Activated naive CD8-positive, alpha-beta T cell treated with anti-CD3 and anti-CD28 coated beads, Interleukin-2, amount 10 ng/mL, durations not matched to agents 7 days and 5 days (primary cell): ENCODE measurements at regions not wholly inside any gene's neighbourhood (a gene's known extent, or its start where the extent isn't known, plus 50 kb on each side); places are given as distances from the start of the nearest gene placed in this dataset.

Experiments
- ATAC-seq: fragments of 150-1000 bp; cut with Tn5 transposase; one replicate; pipeline ENCODE4 v1.10.0; 2021; ENCODE audit warnings: low read depth, moderate library complexity
- POLR2A ChIA-PET: fragments of 350-600 bp; sonication (Branson Sonifier 250); formaldehyde crosslinking; loops from one replicate; lab custom pipeline; 2021; ENCODE audit warnings: antibody characterized with exemption; lab: Charles Lee
- DNase-seq: peaks from one replicate; pipeline ENCODE4 v3.0.0; 2021
- H3K27ac Mint-ChIP-seq: one replicate; pipeline ENCODE4 v1.8.0; 2022; ENCODE audit warnings: mild to moderate bottlenecking, mixed read lengths
- H3K27me3 Mint-ChIP-seq: one replicate; pipeline ENCODE4 v1.8.0; 2022; ENCODE audit warnings: mild to moderate bottlenecking, moderate library complexity, mixed read lengths
- H3K36me3 Mint-ChIP-seq: one replicate; pipeline ENCODE4 v1.8.0; 2021; ENCODE audit warnings: mild to moderate bottlenecking, mixed read lengths
- H3K4me1 Mint-ChIP-seq: one replicate; pipeline ENCODE4 v1.8.0; 2021; ENCODE audit warnings: mixed read lengths
- H3K4me3 Mint-ChIP-seq: one replicate; pipeline ENCODE4 v1.8.0; 2022; ENCODE audit warnings: mild to moderate bottlenecking, moderate library complexity, mixed read lengths
- H3K9me3 Mint-ChIP-seq: one replicate; pipeline ENCODE4 v1.8.0; 2021; ENCODE audit warnings: mixed read lengths

DNA sequence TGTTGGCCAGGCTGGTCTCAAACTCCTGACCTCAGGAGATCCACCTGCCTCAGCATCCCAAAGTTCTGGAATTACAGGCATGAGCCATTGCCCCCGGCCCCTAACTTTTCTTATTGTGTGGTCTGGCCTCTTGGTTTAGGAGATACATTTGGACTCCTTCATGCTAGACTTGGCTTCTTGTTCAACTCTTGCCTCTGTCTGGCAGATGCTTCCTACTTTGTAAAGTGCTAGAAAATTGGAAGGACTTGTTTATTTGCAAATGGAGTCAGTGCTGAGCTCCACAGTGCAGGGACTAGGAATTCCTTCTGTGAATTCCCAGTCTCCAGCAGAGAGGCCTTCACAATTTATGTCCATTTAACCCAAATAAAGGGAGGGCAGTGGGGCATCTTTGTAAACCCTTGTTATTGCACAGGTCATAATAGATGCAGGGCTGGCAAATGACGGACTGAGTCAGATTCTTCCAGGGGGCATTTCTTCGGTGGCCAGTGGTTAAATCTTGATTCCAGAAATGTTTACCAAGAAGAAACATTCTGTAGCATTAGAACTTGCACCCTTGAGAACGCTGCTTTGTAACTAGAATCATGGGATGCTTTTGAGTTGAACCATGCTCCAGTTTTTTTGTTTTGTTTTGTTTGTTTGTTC is 73.8 kb upstream of the TBX3 start:
- no peak for ATAC-seq
- H3K9me3 Mint-ChIP-seq, result peaks cover 3% of the 10 kb centered on the region
- POLR2A ChIA-PET, result no interaction called here
- no peak for DNase-seq
- H3K27me3 Mint-ChIP-seq, result no peaks in the 10 kb centered on the region
- H3K4me3 Mint-ChIP-seq, result no peak overlapping the region
- H3K27ac Mint-ChIP-seq, result no peak overlapping the region
- no peaks in the 10 kb centered on the region for H3K36me3 Mint-ChIP-seq
- H3K4me1 Mint-ChIP-seq, result no peaks in the 10 kb centered on the region

DNA sequence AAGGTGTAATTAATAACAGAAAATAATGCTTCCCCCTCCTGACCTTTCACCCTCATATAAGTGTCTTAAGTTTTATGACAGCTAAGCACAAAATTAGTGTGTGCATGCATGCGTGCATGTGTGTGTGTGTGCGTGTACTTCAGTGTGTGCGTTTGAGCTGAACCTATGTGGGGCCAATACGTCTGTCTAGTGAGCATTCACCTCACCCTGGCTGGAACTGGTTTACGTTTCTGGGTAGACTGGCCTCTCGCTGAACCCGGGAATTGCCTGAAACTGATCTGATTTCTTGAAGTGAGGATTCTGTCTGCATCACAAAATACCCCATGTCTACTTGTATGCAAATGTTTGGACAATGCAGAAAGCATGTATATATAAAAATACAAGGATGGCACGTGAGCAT is 68.2 kb upstream of the TBX3 start:
- no peaks in the 10 kb centered on the region for H3K36me3 Mint-ChIP-seq
- no peak overlapping the region for H3K4me3 Mint-ChIP-seq
- no peaks in the 10 kb centered on the region for H3K4me1 Mint-ChIP-seq
- no peaks in the 10 kb centered on the region for H3K9me3 Mint-ChIP-seq
- DNase-seq (no peak), ATAC-seq (no peak)
- H3K27me3 Mint-ChIP-seq, result peaks cover 2% of the 10 kb centered on the region
- POLR2A ChIA-PET, result no interaction called here
- no peak overlapping the region for H3K27ac Mint-ChIP-seq

DNA sequence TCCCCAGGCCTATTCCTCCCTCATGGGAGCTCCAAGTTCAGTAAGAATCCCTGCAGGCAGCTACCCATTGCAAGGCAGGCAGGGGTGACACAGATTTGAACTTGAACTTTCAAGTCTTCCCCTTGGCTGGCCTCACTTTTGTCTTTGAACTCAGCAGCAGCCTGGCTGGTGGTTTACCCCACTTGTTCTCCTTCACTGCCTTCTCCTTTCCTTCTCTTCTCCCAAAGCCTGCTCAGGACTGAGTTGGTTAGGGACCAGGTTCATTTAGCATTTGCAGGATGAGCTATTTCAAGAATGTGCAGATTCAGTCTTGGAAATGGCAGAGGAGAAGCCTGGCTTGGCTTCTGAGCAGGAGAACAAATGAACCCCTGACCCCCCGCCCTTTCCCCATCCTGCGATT is 67.7 kb upstream of the TBX3 start:
- Mint-ChIP-seq H3K4me3 (no peak overlapping the region), H3K27ac (no peak overlapping the region), H3K36me3 (no peaks in the 10 kb centered on the region), H3K4me1 (no peaks in the 10 kb centered on the region), H3K27me3 (peaks cover 2% of the 10 kb centered on the region), H3K9me3 (no peaks in the 10 kb centered on the region)
- ATAC-seq (no peak), DNase-seq (no peak)
- POLR2A ChIA-PET, result no interaction called here

DNA sequence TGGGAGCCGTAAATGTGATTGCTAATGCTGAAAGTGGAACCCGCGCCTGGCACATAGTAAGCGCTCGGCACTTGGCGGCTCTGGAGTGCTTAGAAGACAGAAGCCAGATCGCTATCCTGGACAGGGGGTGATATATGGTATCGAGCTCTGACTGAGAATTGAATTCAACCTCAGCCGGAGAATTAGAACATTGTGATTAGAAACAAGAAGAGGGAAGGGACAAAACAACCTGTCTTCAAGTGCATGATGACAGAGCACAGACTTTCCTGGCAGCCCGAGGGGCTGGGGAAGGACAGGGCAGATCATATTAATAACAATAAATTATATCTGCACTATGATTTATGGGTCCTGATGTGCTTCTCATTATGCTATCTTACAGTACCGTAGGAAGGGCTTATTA is 66.9 kb upstream of the TBX3 start:
- DNase-seq (no peak), ATAC-seq (no peak)
- Mint-ChIP-seq H3K4me1 (no peaks in the 10 kb centered on the region), H3K4me3 (no peak overlapping the region), H3K9me3 (no peaks in the 10 kb centered on the region), H3K27ac (no peak overlapping the region), H3K27me3 (peaks cover 2% of the 10 kb centered on the region), H3K36me3 (no peaks in the 10 kb centered on the region)
- POLR2A ChIA-PET, result no interaction called here

DNA sequence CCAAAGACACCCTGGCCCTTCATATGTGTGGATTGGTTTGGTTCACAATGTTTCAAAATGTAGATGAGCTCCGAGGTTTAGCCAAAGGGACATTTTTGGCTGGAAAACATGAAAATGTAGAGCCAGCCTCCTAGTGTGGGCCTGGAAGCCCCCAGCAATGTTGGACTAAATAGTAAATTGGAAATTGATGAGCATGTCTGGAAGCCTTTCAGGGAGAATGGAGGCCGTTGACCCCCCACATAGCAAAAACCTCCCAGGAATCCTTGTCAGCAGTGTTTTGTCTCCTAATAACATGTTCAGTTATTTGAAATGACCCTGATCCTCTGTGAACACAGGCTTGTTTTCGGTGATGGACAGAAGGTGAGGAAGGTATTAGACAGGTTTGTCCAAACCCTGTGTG is 65.1 kb upstream of the TBX3 start:
- no peak overlapping the region for H3K4me3 Mint-ChIP-seq
- H3K27me3 Mint-ChIP-seq, result peaks cover 2% of the 10 kb centered on the region
- no peaks in the 10 kb centered on the region for H3K9me3 Mint-ChIP-seq
- DNase-seq (no peak), ATAC-seq (no peak)
- no peaks in the 10 kb centered on the region for H3K36me3 Mint-ChIP-seq
- POLR2A ChIA-PET, result no interaction called here
- H3K27ac Mint-ChIP-seq, result no peak overlapping the region
- no peaks in the 10 kb centered on the region for H3K4me1 Mint-ChIP-seq

DNA sequence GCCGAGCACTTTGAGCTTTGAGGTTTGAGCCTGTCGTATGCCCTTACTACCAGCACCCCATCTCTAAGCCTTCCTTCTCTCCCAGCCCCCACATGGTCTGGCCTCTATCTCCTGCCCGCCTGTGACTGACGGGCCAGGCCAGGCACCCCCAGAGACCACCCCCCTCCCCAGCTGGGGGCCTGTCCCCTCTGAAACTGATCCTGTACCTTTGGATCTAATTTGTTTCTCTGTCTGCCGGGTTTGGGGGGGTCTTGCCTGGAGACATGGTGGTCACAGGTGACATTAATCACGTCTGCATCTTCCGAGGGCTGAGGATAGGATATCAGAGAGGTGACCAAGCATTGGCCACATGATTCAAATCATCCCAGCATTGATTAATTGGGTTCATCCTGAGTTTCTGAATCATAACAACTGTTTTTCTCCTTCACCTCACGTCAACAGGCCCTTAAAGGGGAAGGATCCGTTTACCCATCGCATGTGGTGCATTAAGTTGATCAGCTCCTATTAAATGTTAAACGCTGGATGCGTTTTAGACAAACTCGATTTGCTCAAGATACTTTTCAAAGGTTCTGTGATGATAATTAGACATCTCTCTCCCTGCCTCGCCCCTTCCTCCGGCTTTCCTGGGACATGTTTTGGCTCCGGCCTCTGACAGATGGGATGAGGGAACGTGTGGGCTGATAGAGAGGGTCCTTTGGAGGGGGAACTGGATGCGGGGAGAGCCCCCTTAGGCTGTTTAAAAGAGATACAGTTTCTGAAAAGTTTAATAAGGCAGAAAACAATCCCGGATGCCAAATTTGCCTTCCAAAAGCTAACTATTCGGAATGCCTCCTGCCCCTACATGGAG is 63.3 kb upstream of the TBX3 start:
- POLR2A ChIA-PET, result no interaction called here
- Mint-ChIP-seq H3K4me3 (no peak overlapping the region), H3K27me3 (peaks cover 2% of the 10 kb centered on the region), H3K27ac (no peak overlapping the region), H3K4me1 (no peaks in the 10 kb centered on the region), H3K36me3 (no peaks in the 10 kb centered on the region), H3K9me3 (no peaks in the 10 kb centered on the region)
- no peak for DNase-seq
- ATAC-seq, result no peak

DNA sequence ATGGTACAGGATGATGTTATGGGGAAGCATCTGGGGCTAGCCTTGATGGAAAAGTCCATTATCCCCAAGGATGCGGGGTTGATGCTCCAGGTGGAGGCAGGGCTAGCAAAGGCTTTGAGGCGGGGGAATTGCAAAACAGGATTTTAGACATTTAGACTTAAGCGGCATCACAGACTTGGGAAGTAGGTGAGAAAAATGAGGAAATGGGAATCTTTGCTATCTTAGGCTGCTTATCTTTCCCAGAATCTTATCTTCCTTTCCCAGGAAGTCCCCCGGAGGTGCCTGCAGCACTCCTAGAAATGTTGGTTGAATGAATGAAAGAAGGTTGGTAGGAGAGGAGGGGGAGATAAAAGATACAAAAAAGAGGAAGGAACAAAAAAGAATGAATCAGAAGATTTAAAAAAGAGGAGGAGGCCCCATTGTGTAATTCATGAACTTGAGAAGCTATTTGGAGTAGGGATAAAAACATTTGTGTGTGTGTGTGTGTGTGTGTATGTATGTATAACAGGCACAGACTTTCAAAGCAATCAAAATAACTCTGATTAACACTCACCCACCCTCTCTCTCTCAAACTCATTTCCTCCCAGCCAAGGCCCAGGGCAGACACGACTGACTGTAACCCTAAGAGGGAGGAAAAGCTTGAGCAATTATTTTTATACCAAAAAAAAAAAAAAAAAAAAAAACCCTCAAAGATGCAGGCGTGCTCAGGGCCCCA is 62.5 kb upstream of the TBX3 start:
- peaks cover 2% of the 10 kb centered on the region for H3K27me3 Mint-ChIP-seq
- DNase-seq (no peak), ATAC-seq (no peak)
- POLR2A ChIA-PET, result no interaction called here
- H3K4me3 Mint-ChIP-seq, result no peak overlapping the region
- H3K27ac Mint-ChIP-seq, result no peak overlapping the region
- no peaks in the 10 kb centered on the region for H3K4me1 Mint-ChIP-seq
- no peaks in the 10 kb centered on the region for H3K36me3 Mint-ChIP-seq
- no peaks in the 10 kb centered on the region for H3K9me3 Mint-ChIP-seq

DNA sequence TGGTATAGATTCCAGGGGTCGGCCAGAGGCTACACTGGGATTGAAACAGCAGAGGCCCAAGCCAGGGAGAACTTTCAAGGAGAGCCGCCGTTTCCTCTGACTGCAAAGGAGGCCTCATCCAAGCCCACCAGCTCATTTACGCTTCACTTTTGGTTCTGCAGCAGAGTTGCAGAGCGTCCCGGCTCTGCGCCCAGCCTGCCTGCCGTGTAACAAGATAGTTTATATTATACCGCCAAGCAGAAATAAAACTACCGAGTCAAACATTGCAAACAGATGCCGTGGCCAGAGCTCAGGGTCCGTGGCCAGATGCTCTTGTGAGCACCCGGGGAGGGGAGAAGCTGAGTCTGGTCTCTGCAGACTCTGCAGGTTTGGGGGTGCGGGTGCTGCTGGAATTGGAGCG is 60.7 kb upstream of the TBX3 start:
- H3K4me3 Mint-ChIP-seq, result no peak overlapping the region

DNA sequence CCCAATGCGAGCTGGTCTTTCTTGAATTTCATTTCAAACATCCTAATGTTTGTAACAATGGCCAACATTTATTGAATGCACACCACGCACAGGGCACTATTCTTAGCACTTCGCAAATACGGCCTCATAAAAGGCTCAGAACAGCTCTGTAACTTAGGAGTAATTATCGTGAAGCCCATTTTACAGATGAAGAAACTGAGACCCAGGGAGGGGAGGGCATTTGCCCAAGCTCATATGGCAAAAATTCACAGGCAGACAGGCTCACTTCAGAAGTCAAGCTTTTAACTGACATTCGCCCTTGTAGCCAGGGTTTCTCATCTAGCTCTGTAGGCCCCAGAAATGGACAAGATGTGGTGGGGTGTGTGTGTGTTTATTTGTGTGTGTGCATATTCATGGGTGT is 60.3 kb upstream of the TBX3 start:
- Mint-ChIP-seq H3K36me3 (no peaks in the 10 kb centered on the region), H3K27me3 (no peaks in the 10 kb centered on the region), H3K27ac (no peak overlapping the region), H3K9me3 (no peaks in the 10 kb centered on the region), H3K4me1 (no peaks in the 10 kb centered on the region), H3K4me3 (no peak overlapping the region)
- DNase-seq (no peak), ATAC-seq (no peak)
- POLR2A ChIA-PET, result no interaction called here

More for the DNA sequence above, 60.7 kb upstream of the TBX3 start:
- POLR2A ChIA-PET, result no interaction called here
- ATAC-seq (no peak), DNase-seq (no peak)
- Mint-ChIP-seq H3K9me3 (no peaks in the 10 kb centered on the region), H3K27ac (no peak overlapping the region), H3K36me3 (no peaks in the 10 kb centered on the region), H3K27me3 (no peaks in the 10 kb centered on the region), H3K4me1 (no peaks in the 10 kb centered on the region)

DNA sequence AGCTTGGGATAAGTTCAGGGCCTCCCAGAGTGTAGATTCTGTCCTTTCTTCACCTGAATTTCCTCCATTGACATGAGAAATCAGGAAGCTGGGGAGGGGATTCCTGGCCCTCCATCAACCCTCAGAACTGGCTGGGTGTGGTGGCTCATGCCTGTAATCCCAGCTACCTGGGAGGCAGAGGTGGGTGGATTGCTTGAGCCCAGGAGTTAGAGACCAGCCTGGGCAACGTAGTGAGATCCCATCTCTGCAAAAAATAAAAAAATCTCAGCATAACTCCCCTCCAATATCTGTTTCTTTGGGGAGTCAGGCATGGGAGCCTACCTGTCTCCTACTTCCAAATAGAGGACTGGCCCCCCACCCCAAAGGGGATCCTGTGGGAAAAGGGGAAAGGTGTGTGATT is 59.8 kb upstream of the TBX3 start:
- POLR2A ChIA-PET, result no interaction called here
- Mint-ChIP-seq H3K9me3 (no peaks in the 10 kb centered on the region), H3K27me3 (no peaks in the 10 kb centered on the region), H3K4me1 (no peaks in the 10 kb centered on the region), H3K36me3 (no peaks in the 10 kb centered on the region), H3K27ac (no peak overlapping the region), H3K4me3 (no peak overlapping the region)
- no peak for ATAC-seq
- DNase-seq, result no peak

DNA sequence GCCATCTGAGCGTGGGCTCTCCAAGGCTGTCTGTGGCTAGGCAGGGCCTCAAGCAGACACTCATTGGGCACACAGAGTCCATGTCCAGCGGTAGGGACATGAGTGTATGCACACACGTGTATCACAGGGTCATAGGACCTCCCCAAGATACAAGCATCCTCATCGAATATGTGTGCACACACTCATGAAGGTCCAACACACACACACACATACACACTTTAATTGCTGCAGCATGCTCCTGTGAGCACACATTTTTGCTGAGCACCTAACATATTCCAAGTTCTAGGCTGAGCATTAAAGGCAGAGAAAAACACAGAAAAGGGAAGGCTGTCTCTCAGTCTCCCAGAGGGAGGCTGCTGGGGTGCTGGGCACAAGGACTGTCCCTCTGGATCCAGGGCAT is 59.3 kb upstream of the TBX3 start:
- Mint-ChIP-seq H3K27ac (no peak overlapping the region), H3K4me1 (no peaks in the 10 kb centered on the region), H3K27me3 (no peaks in the 10 kb centered on the region), H3K9me3 (no peaks in the 10 kb centered on the region), H3K4me3 (no peak overlapping the region), H3K36me3 (no peaks in the 10 kb centered on the region)
- no peak for DNase-seq
- POLR2A ChIA-PET, result no interaction called here
- ATAC-seq, result no peak

DNA sequence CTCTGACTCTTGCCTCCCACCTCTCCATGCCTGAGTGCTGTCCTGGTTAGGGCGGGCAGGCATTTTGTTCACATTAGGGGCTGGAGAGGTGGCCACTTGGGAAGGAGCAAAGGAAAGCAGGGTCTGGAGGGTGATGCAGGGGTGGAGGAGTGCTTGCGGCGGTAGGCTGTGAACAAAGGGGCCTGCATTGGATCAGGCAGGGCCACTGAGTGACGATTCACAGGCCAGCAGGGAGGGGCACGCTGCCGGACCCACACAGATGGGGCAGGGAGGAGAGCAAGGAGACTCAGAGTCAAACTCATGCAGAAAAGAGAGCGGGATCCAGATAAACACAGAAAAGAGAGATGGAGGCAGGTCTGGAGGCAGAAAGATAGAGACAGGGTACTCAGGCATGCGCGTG is 58.4 kb upstream of the TBX3 start:
- no peak overlapping the region for H3K27ac Mint-ChIP-seq

DNA sequence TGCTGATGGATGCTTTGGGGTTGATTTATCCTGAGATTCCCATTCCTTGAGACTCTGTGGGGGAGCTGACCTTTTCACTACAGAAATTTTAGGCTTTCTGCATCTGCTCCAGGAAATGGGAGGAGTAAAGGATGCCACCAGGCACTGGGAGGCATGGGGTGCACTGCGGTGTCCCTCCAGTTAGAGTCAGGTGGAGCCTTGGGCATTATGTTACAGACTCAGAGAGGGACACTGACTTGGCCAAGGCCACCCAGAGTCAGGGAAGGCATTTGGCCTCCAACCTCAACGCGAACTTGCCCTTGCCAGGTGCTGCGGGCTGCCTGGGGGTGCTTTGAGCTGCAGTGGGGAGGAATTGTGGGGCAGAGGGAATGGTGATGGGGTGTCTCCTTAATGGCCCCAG is 58.0 kb upstream of the TBX3 start:
- POLR2A ChIA-PET, result no interaction called here
- no peaks in the 10 kb centered on the region for H3K9me3 Mint-ChIP-seq
- no peaks in the 10 kb centered on the region for H3K36me3 Mint-ChIP-seq
- DNase-seq (no peak), ATAC-seq (no peak)
- H3K27ac Mint-ChIP-seq, result no peak overlapping the region
- no peak overlapping the region for H3K4me3 Mint-ChIP-seq
- H3K4me1 Mint-ChIP-seq, result no peaks in the 10 kb centered on the region
- H3K27me3 Mint-ChIP-seq, result peaks cover 5% of the 10 kb centered on the region

More for the DNA sequence above, 58.4 kb upstream of the TBX3 start:
- POLR2A ChIA-PET, result no interaction called here
- ATAC-seq (no peak), DNase-seq (no peak)
- H3K27me3 Mint-ChIP-seq, result peaks cover 2% of the 10 kb centered on the region
- H3K9me3 Mint-ChIP-seq, result no peaks in the 10 kb centered on the region
- no peak overlapping the region for H3K4me3 Mint-ChIP-seq
- no peaks in the 10 kb centered on the region for H3K36me3 Mint-ChIP-seq
- no peaks in the 10 kb centered on the region for H3K4me1 Mint-ChIP-seq

DNA sequence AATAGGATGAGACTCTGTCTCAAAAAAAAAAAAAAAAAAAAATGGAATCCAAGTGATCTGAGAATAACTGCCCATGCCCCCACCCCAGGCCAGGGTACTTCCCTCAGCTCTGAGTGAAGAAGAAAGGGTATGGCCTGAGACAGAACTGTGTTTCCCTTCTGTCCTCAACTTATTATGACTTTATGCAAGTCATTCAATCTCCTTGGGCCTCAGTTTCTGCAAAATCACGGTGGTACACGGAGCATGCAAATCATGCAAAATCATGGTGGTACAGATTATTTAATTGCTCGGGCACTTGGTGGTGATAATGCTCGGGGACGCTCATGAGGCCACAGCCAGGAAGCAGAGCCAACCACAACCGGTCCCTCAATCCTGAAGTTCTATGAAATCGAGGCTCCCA is 56.5 kb upstream of the TBX3 start:
- no peak overlapping the region for H3K4me3 Mint-ChIP-seq
- no peak for ATAC-seq
- POLR2A ChIA-PET, result no interaction called here
- no peaks in the 10 kb centered on the region for H3K36me3 Mint-ChIP-seq
- no peak for DNase-seq
- no peak overlapping the region for H3K27ac Mint-ChIP-seq
- H3K4me1 Mint-ChIP-seq, result no peaks in the 10 kb centered on the region
- no peaks in the 10 kb centered on the region for H3K9me3 Mint-ChIP-seq
- H3K27me3 Mint-ChIP-seq, result peaks cover 16% of the 10 kb centered on the region
